Endothelial cell of umbilical vein (primary cell): ENCODE measurements at regions not wholly inside any gene's neighbourhood (a gene's known extent, or its start where the extent isn't known, plus 50 kb on each side); places are given as distances from the start of the nearest gene placed in this dataset.

Source experiments
- BruUV-seq: library from RNA; stranded (reverse); fragments of 400-500 nt; replicated peaks from 2 replicates; lab custom pipeline; 2021; lab: Mats Ljungman, UMichigan
- CTCF ChIA-PET: fragments of 300-600, 350-600 bp; sonication (Branson Sonifier 250); formaldehyde crosslinking; loops from one replicate; lab custom pipeline; 2021; ENCODE audit warnings: antibody characterized with exemption, inconsistent platforms; lab: Charles Lee
- POLR2A ChIA-PET: fragments of 300-600, 350-600 bp; sonication (Branson Sonifier 250); formaldehyde crosslinking; loops from one replicate; lab custom pipeline; 2021; ENCODE audit warnings: antibody characterized with exemption, inconsistent platforms; lab: Charles Lee
- DNase-seq: peaks from one replicate; pipeline ENCODE4 v3.0.0-alpha.2; 2011; ENCODE audit warnings: low read depth, low spot score
- FAIRE-seq: peaks from 2 replicates; lab custom pipeline; 2011; peaks lifted over from hg19 to GRCh38; lab: Jason Lieb, UNC
- H2AFZ ChIP-seq: 2 replicates; pipeline ENCODE4 v1.6.0; 2012; ENCODE audit warnings: low read depth, low read length, control low read depth, inconsistent platforms
- H3K27ac ChIP-seq: 2 replicates; pipeline ENCODE4 v1.5.1; 2011; ENCODE audit warnings: low read depth, mild to moderate bottlenecking, control low read depth, low read length, moderate library complexity; ENCODE audit not compliant: insufficient read depth
- H3K27me3 ChIP-seq, 2 experiments: 2 replicates each; pipeline versions ENCODE4 v1.6.0 to v1.6.1; 2011; ENCODE audit warnings: low read length in 2 of 2, mixed read lengths in 1 of 2; ENCODE audit not compliant: control insufficient read depth in 2 of 2, insufficient read depth in 2 of 2
- H3K36me3 ChIP-seq, 2 experiments: 2 replicates in 1 of 2; 3 replicates in 1 of 2; pipeline ENCODE4 v1.5.1; 2011; ENCODE audit warnings: low read length in 2 of 2, mild to moderate bottlenecking in 1 of 2, moderate library complexity in 1 of 2; ENCODE audit not compliant: control insufficient read depth in 2 of 2, insufficient read depth in 2 of 2; ENCODE audit errors: extremely low read depth in 1 of 2
- H3K4me1 ChIP-seq: 3 replicates; pipeline ENCODE4 v1.5.1; 2011; ENCODE audit warnings: mild to moderate bottlenecking, low read length; ENCODE audit not compliant: control insufficient read depth, insufficient read depth; ENCODE audit errors: extremely low read depth
- H3K4me2 ChIP-seq: 2 replicates; pipeline ENCODE4 v1.6.1; 2011; ENCODE audit warnings: low read length, control low read depth, mixed read lengths; ENCODE audit not compliant: insufficient read depth
- H3K4me3 ChIP-seq, 3 experiments: fragments of 200-600 bp in 1 of 3; sonication (generic), shearing (Covaris generic) in 1 of 3; replicated peaks in 1 of 3; 2 replicates each; pipeline ENCODE4 v1.5.1; 2011 to 2016; ENCODE audit warnings: control low read depth in 3 of 3, low read length in 3 of 3, mild to moderate bottlenecking in 2 of 3, inconsistent platforms in 1 of 3, low read depth in 1 of 3, moderate library complexity in 1 of 3; ENCODE audit not compliant: insufficient read depth in 1 of 3
- H3K79me2 ChIP-seq: 2 replicates; pipeline ENCODE4 v1.6.0; 2012; ENCODE audit warnings: low read length, inconsistent platforms; ENCODE audit not compliant: control insufficient read depth, insufficient read depth
- H3K9ac ChIP-seq: replicated peaks from 2 replicates; pipeline ENCODE3; 2011; ENCODE audit warnings: low read length, control low read depth; ENCODE audit not compliant: insufficient read depth; ENCODE audit errors: extremely low read depth
- H3K9me1 ChIP-seq: replicated peaks from 3 replicates; pipeline ENCODE4 v1.6.0; 2011; ENCODE audit warnings: mild to moderate bottlenecking, low read length; ENCODE audit not compliant: control insufficient read depth, insufficient read depth; ENCODE audit errors: extremely low read depth
- H3K9me3 ChIP-seq: replicated peaks from 2 replicates; pipeline ENCODE4 v1.5.1; 2012; ENCODE audit warnings: low read length, inconsistent platforms; ENCODE audit not compliant: control insufficient read depth, insufficient read depth
- H4K20me1 ChIP-seq: replicated peaks from 2 replicates; pipeline ENCODE3; 2011; ENCODE audit warnings: mild to moderate bottlenecking, low read length; ENCODE audit not compliant: control insufficient read depth, insufficient read depth; ENCODE audit errors: extremely low read depth
- EZH2 ChIP-seq: IDR thresholded peaks from 2 replicates; pipeline ENCODE4 v1.6.1; 2012; ENCODE audit warnings: borderline replicate concordance, low read depth, mild to moderate bottlenecking, moderate library complexity, low read length, inconsistent platforms; ENCODE audit not compliant: severe bottlenecking
- FOS ChIP-seq: IDR thresholded peaks from 2 replicates; pipeline ENCODE4 v1.6.1; 2011; ENCODE audit warnings: mild to moderate bottlenecking, low read length, moderate library complexity, borderline replicate concordance; ENCODE audit not compliant: insufficient read depth
- GATA2 ChIP-seq: IDR thresholded peaks from 2 replicates; pipeline ENCODE4 v1.7.0; 2011; ENCODE audit warnings: low read depth, mild to moderate bottlenecking, moderate library complexity, mixed read lengths, low read length; ENCODE audit not compliant: insufficient read length, insufficient read depth
- JUN ChIP-seq: IDR thresholded peaks from 2 replicates; pipeline ENCODE4 v1.6.1; 2011; ENCODE audit warnings: borderline replicate concordance, low read depth; ENCODE audit not compliant: insufficient read length, insufficient read depth
- MYC ChIP-seq: IDR thresholded peaks from one replicate; pipeline ENCODE4 v1.6.1; 2011; ENCODE audit warnings: mild to moderate bottlenecking, low read depth, low read length
- POLR2A ChIP-seq: IDR thresholded peaks from 2 replicates; pipeline ENCODE4 v1.6.1; 2012; ENCODE audit warnings: low read depth, mild to moderate bottlenecking, control low read depth, low read length
- POLR2AphosphoS5 ChIP-seq: IDR thresholded peaks from 2 replicates; pipeline ENCODE4 v1.6.1; 2012; ENCODE audit warnings: low read depth, mild to moderate bottlenecking, control low read depth, low read length, moderate library complexity; ENCODE audit not compliant: insufficient read depth
- dilution Hi-C: fragments of 300-500 bp; cut with MboI; formaldehyde crosslinking; loops from one replicate; pipeline ENCODE4 v1.15.0; 2019; ENCODE audit warnings: low sequenced_read_pairs; ENCODE audit not compliant: extremely low pct_ligation_motif_present
- intact Hi-C: fragments of 100-400 bp; cut with micrococcal nuclease; formaldehyde crosslinking; loops from one replicate; pipeline ENCODE4 v1.10.0; 2022
- TF ChIP-seq, protein P1 (sequence below), 2 donors: IDR thresholded peaks; 1 replicate in 1 of 2; 2 replicates in 1 of 2; pipeline ENCODE4 v1.5.1; 2011; ENCODE audit warnings: low read length in 2 of 2, mild to moderate bottlenecking in 2 of 2, moderate library complexity in 2 of 2, control low read depth in 1 of 2, inconsistent platforms in 1 of 2, low read depth in 1 of 2; ENCODE audit not compliant: insufficient read depth in 1 of 2; ENCODE audit errors: extremely low read depth in 1 of 2
- TF ChIP-seq, protein P2 (sequence below): IDR thresholded peaks from 2 replicates; pipeline ENCODE4 v1.6.1; 2011; ENCODE audit not compliant: insufficient read depth, insufficient read length

DNA sequence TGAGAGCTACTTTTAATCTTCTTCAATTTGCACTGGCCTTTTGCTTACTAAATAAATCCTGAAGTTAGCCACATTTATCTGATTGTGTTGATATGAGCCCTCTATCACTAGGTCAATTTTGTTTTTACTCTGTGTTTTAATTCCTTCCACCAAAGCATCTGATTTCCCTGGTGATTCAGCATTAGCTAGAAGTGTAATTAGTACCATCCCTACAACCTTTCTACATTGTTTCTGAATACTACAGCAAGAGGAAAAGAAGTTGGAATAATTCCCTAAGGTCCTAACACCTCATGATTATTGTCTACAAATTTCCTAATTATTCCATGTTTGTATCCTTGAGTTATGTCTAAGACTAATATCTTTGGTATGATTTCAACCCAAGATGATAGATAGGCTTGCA lies 1093.6 kb downstream of the SUCLG1 start:
- no peak for FAIRE-seq
- DNase-seq, result no peak
- dilution Hi-C loops, result no loop called here
- H3K27ac ChIP-seq, result no peak overlapping the region
- no peaks in the 10 kb centered on the region for H3K27me3 ChIP-seq
- no peaks in the 10 kb centered on the region for H3K9me3 ChIP-seq
- no peak overlapping the region for H3K9ac ChIP-seq
- H3K4me2 ChIP-seq, result no peak overlapping the region
- intact Hi-C loops, result no loop called here
- no peak overlapping the region for H3K4me3 ChIP-seq
- no peaks in the 10 kb centered on the region for H3K9me1 ChIP-seq
- no peaks in the 10 kb centered on the region for H4K20me1 ChIP-seq
- H3K79me2 ChIP-seq, result no peaks in the 10 kb centered on the region
- BruUV-seq, result no TSS peak
- ChIA-PET POLR2A (no interaction called here), CTCF (interaction anchor here (1.4 kb wide), 1 partner anchor 20 kb away, joined by 4 read pairs; no protein-coding TSS in a partner anchor)
- TF ChIP-seq, protein P1, sequence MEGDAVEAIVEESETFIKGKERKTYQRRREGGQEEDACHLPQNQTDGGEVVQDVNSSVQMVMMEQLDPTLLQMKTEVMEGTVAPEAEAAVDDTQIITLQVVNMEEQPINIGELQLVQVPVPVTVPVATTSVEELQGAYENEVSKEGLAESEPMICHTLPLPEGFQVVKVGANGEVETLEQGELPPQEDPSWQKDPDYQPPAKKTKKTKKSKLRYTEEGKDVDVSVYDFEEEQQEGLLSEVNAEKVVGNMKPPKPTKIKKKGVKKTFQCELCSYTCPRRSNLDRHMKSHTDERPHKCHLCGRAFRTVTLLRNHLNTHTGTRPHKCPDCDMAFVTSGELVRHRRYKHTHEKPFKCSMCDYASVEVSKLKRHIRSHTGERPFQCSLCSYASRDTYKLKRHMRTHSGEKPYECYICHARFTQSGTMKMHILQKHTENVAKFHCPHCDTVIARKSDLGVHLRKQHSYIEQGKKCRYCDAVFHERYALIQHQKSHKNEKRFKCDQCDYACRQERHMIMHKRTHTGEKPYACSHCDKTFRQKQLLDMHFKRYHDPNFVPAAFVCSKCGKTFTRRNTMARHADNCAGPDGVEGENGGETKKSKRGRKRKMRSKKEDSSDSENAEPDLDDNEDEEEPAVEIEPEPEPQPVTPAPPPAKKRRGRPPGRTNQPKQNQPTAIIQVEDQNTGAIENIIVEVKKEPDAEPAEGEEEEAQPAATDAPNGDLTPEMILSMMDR (IDR thresholded peaks at IDR 0.05; ENCODE audit: extremely low read depth in 1 of 2, insufficient read depth in 1 of 2, low read depth in 1 of 2, low read length in 2 of 2), result no peak
- no peak for TF ChIP-seq EZH2
- no peak for TF ChIP-seq MYC
- no peak for TF ChIP-seq POLR2A
- no peak for TF ChIP-seq JUN
- TF ChIP-seq, protein P2, sequence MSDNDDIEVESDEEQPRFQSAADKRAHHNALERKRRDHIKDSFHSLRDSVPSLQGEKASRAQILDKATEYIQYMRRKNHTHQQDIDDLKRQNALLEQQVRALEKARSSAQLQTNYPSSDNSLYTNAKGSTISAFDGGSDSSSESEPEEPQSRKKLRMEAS, result no peak
- no peak for TF ChIP-seq GATA2
- no peak for TF ChIP-seq FOS
- no peak for TF ChIP-seq POLR2AphosphoS5
- no peak overlapping the region for H2AFZ ChIP-seq
- no peaks in the 10 kb centered on the region for H3K36me3 ChIP-seq
- H3K4me1 ChIP-seq, result peaks cover 2% of the 10 kb centered on the region
